ENCODE measurements at regions not wholly inside any gene's neighbourhood (a gene's known extent, or its start where the extent isn't known, plus 50 kb on each side); places are given as distances from the start of the nearest gene placed in this dataset.

GRCh38 chr10:2623675-2624274 lies 443.6 kb upstream of the PFKP start:
- TF ChIP-seq POLR2A (IDR thresholded peaks at IDR 0.05): no peak
- DNase-seq: no peak
- H3K4me3 ChIP-seq: no peak overlapping the region
- intact Hi-C loops (cut with DNase I): no loop called here
- 81 to 86% (median 85%) methylated on average over 11 to 12 of the region's 12 CpGs for WGBS, 4 donors
- no peaks in the 10 kb centered on the region for H3K4me1 ChIP-seq
- H3K27ac ChIP-seq: no peak overlapping the region
- H3K36me3 ChIP-seq: no peaks in the 10 kb centered on the region
- H3K27me3 ChIP-seq: peaks cover 0 to 15% (median 0%) of the 10 kb centered on the region in 9 donors
- no peaks in the 10 kb centered on the region for H3K9me3 ChIP-seq
- ATAC-seq: no peak

- H3K4me3 ChIP-seq: no peak overlapping the region
- H3K36me3 ChIP-seq: no peaks in the 10 kb centered on the region
- no peak overlapping the region for H3K27ac ChIP-seq
- intact Hi-C loops (cut with DNase I): no loop called here
- no peaks in the 10 kb centered on the region for H3K9me3 ChIP-seq
- no peaks in the 10 kb centered on the region for H3K4me1 ChIP-seq
- no peak for ATAC-seq
- TF ChIP-seq POLR2A (IDR thresholded peaks at IDR 0.05): no peak
- TF ChIP-seq CTCF (IDR thresholded peaks at IDR 0.05): no peak
- no peak for DNase-seq
- 68 to 76% (median 71%) methylated on average over 5 of the region's 5 CpGs for WGBS, 4 donors
- H3K27me3 ChIP-seq: peaks cover 0 to 9% (median 0%) of the 10 kb centered on the region in 9 donors
Observed at GRCh38 chr10:2620827-2621521, 446.4 kb upstream of the PFKP start.

- Histone ChIP-seq H3K9me3 (no peaks in the 10 kb centered on the region), H3K4me1 (no peaks in the 10 kb centered on the region), H3K4me3 (no peak overlapping the region), H3K27ac (no peak overlapping the region), H3K36me3 (no peaks in the 10 kb centered on the region), H3K27me3 (peaks cover 0 to 9% (median 0%) of the 10 kb centered on the region in 9 donors)
- intact Hi-C loops (cut with DNase I): no loop called here
- ATAC-seq (no peak), DNase-seq (no peak)
- TF ChIP-seq CTCF (IDR thresholded peaks at IDR 0.05) (no peak), POLR2A (IDR thresholded peaks at IDR 0.05) (no peak)
- WGBS, 4 donors: 58 to 63% (median 60%) methylated on average over 4 of the region's 4 CpGs
Observed at GRCh38 chr10:2619916-2620315, 447.4 kb upstream of the PFKP start.

GRCh38 chr10:2619472-2619871 lies 447.9 kb upstream of the PFKP start:
- Histone ChIP-seq H3K4me1 (no peaks in the 10 kb centered on the region), H3K27me3 (peaks cover 0 to 9% (median 0%) of the 10 kb centered on the region in 9 donors), H3K4me3 (no peak overlapping the region), H3K9me3 (no peaks in the 10 kb centered on the region), H3K36me3 (no peaks in the 10 kb centered on the region), H3K27ac (no peak overlapping the region)
- DNase-seq (no peak), ATAC-seq (no peak)
- 39 to 52% (median 44%) methylated on average over 4 of the region's 4 CpGs for WGBS, 4 donors
- intact Hi-C loops (cut with DNase I): no loop called here
- TF ChIP-seq POLR2A (IDR thresholded peaks at IDR 0.05) (no peak), CTCF (IDR thresholded peaks at IDR 0.05) (peak in 1 of 12 donors; percentile 12)
